ENCODE measurements at regions not wholly inside any gene's neighbourhood (a gene's known extent, or its start where the extent isn't known, plus 50 kb on each side); places are given as distances from the start of the nearest gene placed in this dataset.

- DNase-seq (ENCODE audit: low spot score): no peak
- H3K27ac ChIP-seq: no peak overlapping the region
- no peak for TF ChIP-seq CTCF (conservative IDR thresholded peaks at IDR 0.05; ENCODE audit: low read depth)
- ChIA-PET POLR2A (ENCODE audit: low non-redundant PET) (no interaction called here), CTCF (interaction anchor here (0.8 kb wide), 1 partner anchor 11 kb away, joined by 3 read pairs; no protein-coding TSS in a partner anchor)
Measured at GRCh38 chr6:99811636-99812035, 182.4 kb downstream of the MCHR2 start.

GRCh38 chr6:99813565-99813964, 180.5 kb downstream of the MCHR2 start:
- no peak overlapping the region for H3K27ac ChIP-seq
- ChIA-PET POLR2A (ENCODE audit: low non-redundant PET) (no interaction called here), CTCF (interaction anchor here (0.6 to 0.7 kb wide), 2 partner anchors 74 to 294 kb away, joined by 3 to 6 read pairs; no protein-coding TSS in a partner anchor)
- no peak for TF ChIP-seq CTCF (conservative IDR thresholded peaks at IDR 0.05; ENCODE audit: low read depth)
- DNase-seq (ENCODE audit: low spot score): no peak

GRCh38 chr6:99814230-99814928, 179.6 kb downstream of the MCHR2 start:
- no peak overlapping the region for H3K27ac ChIP-seq
- CTCF ChIA-PET: interaction anchor here (0.6 to 0.7 kb wide), 2 partner anchors 73 to 293 kb away, joined by 3 to 6 read pairs; no protein-coding TSS in a partner anchor
- POLR2A ChIA-PET (ENCODE audit: low non-redundant PET): no interaction called here
- no peak for TF ChIP-seq CTCF (conservative IDR thresholded peaks at IDR 0.05; ENCODE audit: low read depth)
- DNase-seq (ENCODE audit: low spot score): no peak

- ChIA-PET CTCF (no interaction called here), POLR2A (ENCODE audit: low non-redundant PET) (no interaction called here)
- no peak for TF ChIP-seq CTCF (conservative IDR thresholded peaks at IDR 0.05; ENCODE audit: low read depth)
- no peak overlapping the region for H3K27ac ChIP-seq
- DNase-seq (ENCODE audit: low spot score): no peak
Measured at GRCh38 chr6:99816795-99817194, 177.2 kb downstream of the MCHR2 start.

- no peak for TF ChIP-seq CTCF (conservative IDR thresholded peaks at IDR 0.05; ENCODE audit: low read depth)
- CTCF ChIA-PET: no interaction called here
Measured at GRCh38 chr6:99818161-99818560, 175.9 kb downstream of the MCHR2 start.

GRCh38 chr6:99819853-99820252, 174.2 kb downstream of the MCHR2 start:
- no peak for TF ChIP-seq CTCF (conservative IDR thresholded peaks at IDR 0.05; ENCODE audit: low read depth)
- H3K27ac ChIP-seq: no peak overlapping the region
- no peak for DNase-seq (ENCODE audit: low spot score)
- ChIA-PET POLR2A (ENCODE audit: low non-redundant PET) (no interaction called here), CTCF (no interaction called here)

More at GRCh38 chr6:99818161-99818560, 175.9 kb downstream of the MCHR2 start:
- DNase-seq (ENCODE audit: low spot score): no peak
- POLR2A ChIA-PET (ENCODE audit: low non-redundant PET): interaction anchor here (0.6 kb wide), 1 partner anchor 9 kb away, joined by 8 read pairs; no protein-coding TSS in a partner anchor
- no peak overlapping the region for H3K27ac ChIP-seq
